A673 (cell line): ENCODE measurements at regions not wholly inside any gene's neighbourhood (a gene's known extent, or its start where the extent isn't known, plus 50 kb on each side); places are given as distances from the start of the nearest gene placed in this dataset.

Source experiments
- BruUV-seq: library from RNA; stranded (reverse); fragments of 400-500 nt; replicated peaks from 2 replicates; lab custom pipeline; 2021; lab: Mats Ljungman, UMichigan
- CTCF ChIA-PET: fragments of 300-600 bp; sonication (Branson Sonifier 250); formaldehyde crosslinking; loops from one replicate; lab custom pipeline; 2022; ENCODE audit warnings: antibody characterized with exemption; lab: Charles Lee
- POLR2A ChIA-PET: fragments of 300-600 bp; sonication (Branson Sonifier 250); formaldehyde crosslinking; loops from one replicate; lab custom pipeline; 2022; ENCODE audit warnings: antibody characterized with exemption; ENCODE audit not compliant: low non-redundant PET; lab: Charles Lee
- DNase-seq: peaks from one replicate; pipeline ENCODE4 v3.0.0-alpha.2; 2015; ENCODE audit warnings: low spot score
- H3K27ac ChIP-seq: fragments of 200-600 bp; sonication (generic); 2 replicates; pipeline ENCODE4 v1.5.1; 2016; ENCODE audit warnings: mixed run types, low read depth, mild to moderate bottlenecking, mixed read lengths, antibody characterized with exemption, low read length; ENCODE audit not compliant: poor library complexity, severe bottlenecking
- H3K27me3 ChIP-seq: fragments of 200-600 bp; sonication (generic); replicated peaks from 2 replicates; pipeline ENCODE4 v1.6.1; 2017; ENCODE audit warnings: mixed run types, low read depth, mild to moderate bottlenecking, mixed read lengths, antibody characterized with exemption, low read length; ENCODE audit not compliant: insufficient read depth, poor library complexity
- H3K36me3 ChIP-seq: fragments of 200-600 bp; sonication (generic); 2 replicates; pipeline ENCODE4 v1.6.1; 2016; ENCODE audit warnings: mixed run types, mild to moderate bottlenecking, mixed read lengths, antibody characterized with exemption, low read length; ENCODE audit not compliant: insufficient read depth, poor library complexity, severe bottlenecking
- H3K4me1 ChIP-seq: fragments of 200-600 bp; sonication (generic); 2 replicates; pipeline ENCODE4 v1.6.1; 2017; ENCODE audit warnings: mixed run types, mild to moderate bottlenecking, mixed read lengths, antibody characterized with exemption, low read length; ENCODE audit not compliant: insufficient read depth, poor library complexity, severe bottlenecking
- H3K4me3 ChIP-seq: fragments of 200-600 bp; sonication (generic); 2 replicates; pipeline ENCODE4 v1.5.1; 2016; ENCODE audit warnings: low read depth, mixed run types, mild to moderate bottlenecking, mixed read lengths, low read length; ENCODE audit not compliant: poor library complexity, severe bottlenecking
- H3K9me3 ChIP-seq: fragments of 200-600 bp; sonication (generic); 2 replicates; pipeline ENCODE4 v1.6.1; 2016; ENCODE audit warnings: mixed run types, low read depth, mild to moderate bottlenecking, mixed read lengths, antibody characterized with exemption, low read length; ENCODE audit not compliant: poor library complexity, severe bottlenecking
- CTCF ChIP-seq: fragments of 300-800, 200-600 bp; sonication (generic); conservative IDR thresholded peaks from 2 replicates; pipeline ENCODE4 v1.5.1; 2017; ENCODE audit warnings: low read depth, mild to moderate bottlenecking, antibody characterized with exemption, low read length, moderate library complexity, mixed read lengths
- EZH2 ChIP-seq: fragments of 200-600 bp; sonication (generic); IDR thresholded peaks from 2 replicates; pipeline ENCODE4 v1.6.1; 2017; ENCODE audit warnings: borderline replicate concordance, low read depth, mild to moderate bottlenecking, mixed read lengths, antibody characterized with exemption, low read length; ENCODE audit not compliant: poor library complexity, severe bottlenecking
- intact Hi-C: fragments of 100-400 bp; cut with micrococcal nuclease; formaldehyde crosslinking; loops from one replicate; pipeline ENCODE4 v1.10.0; 2022; ENCODE audit not compliant: unreplicated experiment

GRCh38 chr1:25086518-25087079, 145.7 kb downstream of the SYF2 start:
- Histone ChIP-seq H3K36me3 (no peaks in the 10 kb centered on the region), H3K27ac (no peak overlapping the region), H3K9me3 (no peaks in the 10 kb centered on the region), H3K4me1 (no peaks in the 10 kb centered on the region), H3K4me3 (no peak overlapping the region), H3K27me3 (no peaks in the 10 kb centered on the region)
- ChIA-PET CTCF (interaction anchor here (0.6 kb wide), 1 partner anchor 188 kb away, joined by 3 read pairs; no protein-coding TSS in a partner anchor), POLR2A (no interaction called here)
- intact Hi-C loops, result no loop called here
- no peak for DNase-seq
- TF ChIP-seq CTCF (no peak), EZH2 (no peak)
- no TSS peak for BruUV-seq

- TF ChIP-seq EZH2 (no peak), CTCF (no peak)
Measured at GRCh38 chr1:25084407-25084806, 147.9 kb downstream of the SYF2 start.

GRCh38 chr1:25083481-25084345, 148.6 kb downstream of the SYF2 start:
- BruUV-seq, result no TSS peak
- CTCF ChIA-PET, result no interaction called here
- no peak for DNase-seq
- intact Hi-C loops, result no loop called here
- Histone ChIP-seq H3K9me3 (peaks cover 4% of the 10 kb centered on the region), H3K4me1 (no peaks in the 10 kb centered on the region), H3K36me3 (no peaks in the 10 kb centered on the region), H3K27me3 (no peaks in the 10 kb centered on the region), H3K4me3 (no peak overlapping the region), H3K27ac (no peak overlapping the region)
- POLR2A ChIA-PET, result no interaction called here
- no peak for TF ChIP-seq CTCF
- no peak for TF ChIP-seq EZH2

More at GRCh38 chr1:25084407-25084806, 147.9 kb downstream of the SYF2 start:
- BruUV-seq, result no TSS peak
- no peak overlapping the region for H3K4me3 ChIP-seq
- peaks cover under 1% of the 10 kb centered on the region for H3K9me3 ChIP-seq
- no peak overlapping the region for H3K27ac ChIP-seq
- H3K36me3 ChIP-seq, result no peaks in the 10 kb centered on the region
- no peaks in the 10 kb centered on the region for H3K4me1 ChIP-seq
- POLR2A ChIA-PET, result no interaction called here
- intact Hi-C loops, result no loop called here
- no peak for DNase-seq
- CTCF ChIA-PET, result no interaction called here
- no peaks in the 10 kb centered on the region for H3K27me3 ChIP-seq
